AG08396 (cell line): ENCODE measurements at regions not wholly inside any gene's neighbourhood (a gene's known extent, or its start where the extent isn't known, plus 50 kb on each side); places are given as distances from the start of the nearest gene placed in this dataset.
"Not testable (repeated sequence)": the region's sequence is repeated elsewhere in the genome, so short reads cannot be mapped to it uniquely, and the experiment has no call there.

Source experiments
- DNase-seq: peaks from one replicate; pipeline ENCODE4 v3.0.0; 2012; ENCODE audit warnings: low spot score, mixed read lengths

GRCh38 chr9:79390077-79390698, 181.6 kb upstream of the TLE4 start:
- peak; percentile 13 for DNase-seq

- DNase-seq, result no peak
These were observed 180.7 kb upstream of the TLE4 start for GRCh38 chr9:79390781-79391770.

GRCh38 chr9:79395228-79395627, 176.5 kb upstream of the TLE4 start:
- DNase-seq, result no peak

DNA sequence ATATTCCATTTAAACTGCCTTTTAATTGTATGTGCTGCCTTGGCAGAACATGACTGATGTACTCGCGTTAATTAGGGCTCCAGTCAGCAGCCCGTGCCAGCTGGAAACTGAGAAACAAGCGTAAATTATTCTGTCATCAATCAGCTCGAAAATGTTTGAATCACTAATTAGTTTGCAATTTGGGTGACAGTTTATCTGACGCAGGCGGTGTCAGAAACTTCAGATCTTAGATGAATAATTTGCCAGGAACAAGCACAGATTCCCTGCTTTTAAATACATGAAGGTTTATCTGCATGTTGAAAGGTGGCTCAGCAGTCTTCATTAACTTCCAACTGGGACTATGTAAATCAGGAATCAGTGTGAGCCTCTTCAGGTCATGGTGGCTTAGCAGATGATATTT, 176.0 kb upstream of the TLE4 start:
- no peak for DNase-seq

- no peak for DNase-seq
These were observed 175.6 kb upstream of the TLE4 start for GRCh38 chr9:79396168-79396567.

DNA sequence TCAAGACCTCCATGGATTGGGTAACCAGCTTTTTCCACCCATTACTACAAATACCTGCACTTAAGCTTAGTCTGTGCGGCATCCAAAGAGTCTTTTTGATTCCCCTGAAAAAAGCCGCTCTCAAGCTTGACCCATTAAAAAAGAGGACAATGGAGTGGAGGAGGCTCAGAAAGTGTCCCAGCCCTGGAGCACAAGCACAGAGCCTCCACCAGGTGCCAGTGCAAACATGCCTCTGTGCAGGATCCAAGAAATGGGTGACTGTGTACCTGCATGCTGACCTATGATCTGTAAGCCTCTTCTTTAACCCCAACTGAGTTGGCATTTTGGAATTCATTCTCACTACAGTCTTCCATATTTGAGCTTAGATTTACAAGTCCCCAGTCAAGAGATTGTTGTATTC, 168.3 kb upstream of the TLE4 start:
- no peak for DNase-seq

GRCh38 chr9:79408200-79408599, 163.6 kb upstream of the TLE4 start:
- no peak for DNase-seq

DNA sequence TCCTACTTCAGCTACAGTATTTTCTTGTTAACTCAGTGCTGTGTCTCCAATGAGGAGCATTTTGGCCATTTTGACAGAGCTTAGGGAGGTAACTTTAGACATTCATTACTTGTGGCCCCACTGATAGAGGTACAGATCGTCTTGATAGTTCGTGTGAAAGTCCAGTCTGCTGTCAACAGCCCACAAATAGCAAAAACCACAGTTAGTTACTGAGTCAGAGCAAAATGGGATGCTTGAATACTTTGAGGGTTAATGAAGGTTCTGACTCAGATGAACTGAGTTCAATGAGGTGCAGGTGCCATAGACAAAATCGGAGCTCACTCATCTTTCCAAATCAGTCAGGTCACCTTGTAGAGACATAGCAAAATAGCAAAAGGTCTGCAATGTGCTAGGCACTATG, 163.1 kb upstream of the TLE4 start:
- peak; percentile 12 for DNase-seq

DNA sequence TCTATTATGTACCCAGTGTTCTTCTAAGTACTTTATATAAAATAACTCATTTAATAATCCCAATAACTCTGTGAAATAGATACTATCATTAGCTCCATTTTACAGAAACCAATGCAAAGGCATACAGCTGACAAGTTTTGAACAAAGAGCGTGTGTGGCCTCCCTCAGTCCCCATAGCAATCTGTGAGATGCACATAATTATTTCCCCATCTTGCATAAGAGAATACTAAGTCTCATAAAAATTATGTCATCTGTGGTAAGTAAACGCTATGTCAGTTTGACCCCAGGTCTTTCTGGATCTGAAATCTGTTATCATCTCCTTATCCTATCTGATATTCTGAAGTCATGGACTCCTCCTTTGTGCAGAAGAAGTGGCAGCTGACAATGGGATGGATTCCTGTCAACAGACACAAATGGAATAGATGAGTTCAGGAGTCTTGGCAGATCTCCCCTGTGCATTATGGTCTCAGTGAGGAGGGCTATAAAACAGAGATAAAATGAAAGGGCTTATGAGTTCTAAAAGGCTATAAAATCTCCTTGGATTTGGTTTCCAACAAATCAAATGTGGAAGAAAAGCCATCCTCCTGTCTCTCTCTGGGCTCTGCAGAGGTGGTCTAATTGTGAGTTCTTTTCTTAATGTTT, 162.5 kb upstream of the TLE4 start:
- DNase-seq, result no peak

GRCh38 chr9:79425840-79426239, 145.9 kb upstream of the TLE4 start:
- DNase-seq, result no peak

DNA sequence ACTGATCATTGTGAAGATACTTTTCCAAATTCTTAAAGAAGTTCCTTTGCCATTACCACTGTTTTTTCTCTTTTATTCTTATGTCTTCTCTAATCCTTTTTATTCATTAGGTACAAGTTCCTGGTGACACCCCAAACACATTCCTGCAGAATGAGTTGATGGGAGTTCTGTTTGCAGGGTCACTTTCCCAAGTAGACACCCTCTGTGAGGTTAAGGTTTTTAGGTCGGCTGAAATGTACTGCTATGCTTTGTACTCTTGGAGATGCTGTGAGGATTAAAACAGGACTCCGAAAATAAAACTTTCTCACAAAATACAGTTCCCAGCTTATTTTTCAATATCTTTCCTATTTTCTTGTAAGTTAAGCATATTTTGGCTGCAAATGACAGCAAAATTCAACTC, 143.3 kb upstream of the TLE4 start:
- DNase-seq, result no peak

GRCh38 chr9:79430619-79431018, 141.1 kb upstream of the TLE4 start:
- no peak for DNase-seq

- DNase-seq, result no peak
These were observed 140.6 kb upstream of the TLE4 start for GRCh38 chr9:79431019-79431679.

DNA sequence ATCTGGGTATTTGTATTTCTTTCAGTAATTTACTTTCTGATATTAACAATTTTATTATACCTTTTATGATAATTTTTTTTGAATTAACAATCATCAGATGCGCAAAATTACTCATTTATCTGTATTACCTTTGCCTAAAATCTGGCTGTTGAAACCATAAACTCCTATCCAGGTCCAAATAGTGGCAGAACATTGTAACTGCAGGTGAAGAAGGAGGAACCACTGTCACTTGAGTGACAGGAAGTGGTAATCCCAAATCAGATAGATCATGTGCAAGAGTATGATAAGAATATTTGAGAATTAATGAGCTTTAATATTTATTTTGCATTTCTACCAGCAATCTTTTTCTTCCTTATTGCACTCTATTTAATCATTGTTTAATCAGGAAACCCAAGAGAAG, 139.3 kb upstream of the TLE4 start:
- no peak for DNase-seq

GRCh38 chr9:79433703-79434102, 138.1 kb upstream of the TLE4 start:
- DNase-seq, result no peak

- DNase-seq, result not testable (repeated sequence)
These were observed 132.5 kb upstream of the TLE4 start for GRCh38 chr9:79439221-79439620.

GRCh38 chr9:79446523-79447307, 125.0 kb upstream of the TLE4 start:
- DNase-seq, result no peak

GRCh38 chr9:79447308-79447605, 124.5 kb upstream of the TLE4 start:
- DNase-seq, result no peak

DNA sequence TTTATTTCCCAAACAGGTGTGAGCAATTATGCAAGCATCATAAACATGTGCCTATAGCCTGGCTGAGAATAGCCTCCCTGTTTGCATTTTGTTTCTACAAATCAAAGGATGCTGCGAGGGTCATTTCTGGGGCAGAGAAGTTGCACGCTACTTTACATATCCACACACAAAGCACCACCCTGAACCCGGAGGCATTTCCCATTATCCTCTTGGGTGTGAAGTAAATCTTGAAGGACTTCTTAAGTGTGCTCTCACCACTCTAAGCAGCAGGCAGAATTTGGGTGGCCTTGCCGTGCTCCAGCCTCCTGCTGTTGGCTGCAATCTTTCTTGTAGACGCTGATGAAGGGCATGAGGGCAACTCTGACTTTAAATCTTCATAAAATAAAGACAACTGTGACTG, 124.0 kb upstream of the TLE4 start:
- DNase-seq, result no peak

GRCh38 chr9:79452265-79452664, 119.5 kb upstream of the TLE4 start:
- DNase-seq, result no peak

- no peak for DNase-seq
These were observed 110.1 kb upstream of the TLE4 start for GRCh38 chr9:79461712-79462111.

- no peak for DNase-seq
These were observed 106.6 kb upstream of the TLE4 start for GRCh38 chr9:79465156-79465555.
